IPS-20b (cell line): ENCODE measurements at regions not wholly inside any gene's neighbourhood (a gene's known extent, or its start where the extent isn't known, plus 50 kb on each side); places are given as distances from the start of the nearest gene placed in this dataset.
"Not testable (repeated sequence)": the region's sequence is repeated elsewhere in the genome, so short reads cannot be mapped to it uniquely, and the experiment has no call there.

Source experiments
- H3K27ac ChIP-seq: one replicate; pipeline ENCODE4 v1.5.1; 2013; ENCODE audit warnings: low read length
- H3K27me3 ChIP-seq: 2 replicates; pipeline ENCODE4 v1.6.1; 2013; ENCODE audit warnings: mild to moderate bottlenecking, low read length, inconsistent platforms; ENCODE audit not compliant: insufficient read depth
- H3K36me3 ChIP-seq: 2 replicates; pipeline ENCODE4 v1.6.1; 2013; ENCODE audit warnings: low read depth, mild to moderate bottlenecking, inconsistent platforms, low read length, moderate library complexity; ENCODE audit not compliant: insufficient read depth
- H3K4me1 ChIP-seq: 2 replicates; pipeline ENCODE4 v1.6.1; 2013; ENCODE audit warnings: mild to moderate bottlenecking, control low read depth, inconsistent platforms, low read length, moderate library complexity; ENCODE audit not compliant: insufficient read depth
- H3K4me3 ChIP-seq: 2 replicates; pipeline ENCODE4 v1.5.1; 2013; ENCODE audit warnings: mild to moderate bottlenecking, low read length, inconsistent platforms
- H3K9ac ChIP-seq: 2 replicates; pipeline ENCODE4 v1.6.1; 2013; ENCODE audit warnings: low read depth, mild to moderate bottlenecking, inconsistent platforms, low read length, moderate library complexity
- H3K9me3 ChIP-seq: 2 replicates; pipeline ENCODE4 v1.6.1; 2013; ENCODE audit warnings: mild to moderate bottlenecking, low read depth, low read length, inconsistent platforms; ENCODE audit not compliant: insufficient read depth

GRCh38 chr10:29701306-29701705 lies 66.5 kb upstream of the SVIL start:
- Histone ChIP-seq H3K27me3 (no peaks in the 10 kb centered on the region), H3K36me3 (no peaks in the 10 kb centered on the region), H3K9me3 (no peaks in the 10 kb centered on the region), H3K27ac (no peak overlapping the region), H3K9ac (no peak overlapping the region), H3K4me1 (peaks cover 5% of the 10 kb centered on the region; the same call in 1 of the 2 replicates), H3K4me3 (no peak overlapping the region)

GRCh38 chr10:29699621-29700020 lies 64.8 kb upstream of the SVIL start:
- Histone ChIP-seq H3K27me3 (no peaks in the 10 kb centered on the region), H3K9ac (no peak overlapping the region), H3K4me3 (no peak overlapping the region), H3K4me1 (peaks cover 5% of the 10 kb centered on the region; the same call in 1 of the 2 replicates), H3K27ac (no peak overlapping the region), H3K9me3 (no peaks in the 10 kb centered on the region), H3K36me3 (no peaks in the 10 kb centered on the region)

GRCh38 chr10:29698773-29699490 lies 64.2 kb upstream of the SVIL start:
- Histone ChIP-seq H3K4me3 (no peak overlapping the region), H3K27ac (no peak overlapping the region), H3K4me1 (peaks cover 5% of the 10 kb centered on the region; the same call in 1 of the 2 replicates), H3K9me3 (no peaks in the 10 kb centered on the region), H3K36me3 (no peaks in the 10 kb centered on the region), H3K27me3 (no peaks in the 10 kb centered on the region), H3K9ac (no peak overlapping the region)

- not testable (repeated sequence) for H3K27ac ChIP-seq, H3K4me3 ChIP-seq
Measured at GRCh38 chr10:29696581-29696980, 61.8 kb upstream of the SVIL start.

GRCh38 chr10:29694121-29694520 lies 59.4 kb upstream of the SVIL start:
- Histone ChIP-seq H3K9me3 (no peaks in the 10 kb centered on the region), H3K4me3 (no peak overlapping the region), H3K27ac (no peak overlapping the region), H3K4me1 (peaks cover 16% of the 10 kb centered on the region), H3K36me3 (no peaks in the 10 kb centered on the region), H3K9ac (no peak overlapping the region), H3K27me3 (no peaks in the 10 kb centered on the region)

More at GRCh38 chr10:29696581-29696980, 61.8 kb upstream of the SVIL start:
- not testable (repeated sequence) for H3K36me3 ChIP-seq, H3K27me3 ChIP-seq, H3K9ac ChIP-seq, H3K9me3 ChIP-seq
- H3K4me1 ChIP-seq, result peaks cover 14% of the 10 kb centered on the region

GRCh38 chr10:29692121-29692539 lies 57.4 kb upstream of the SVIL start:
- Histone ChIP-seq H3K27ac (peak overlapping the region; percentile 4), H3K4me1 (peaks cover 33% of the 10 kb centered on the region), H3K9ac (0 out of 2 replicates have a peak overlapping the region, but pooled peaks have one; percentile 15), H3K9me3 (no peaks in the 10 kb centered on the region), H3K27me3 (no peaks in the 10 kb centered on the region), H3K4me3 (no peak overlapping the region), H3K36me3 (no peaks in the 10 kb centered on the region)

- H3K4me3 ChIP-seq, result no peak overlapping the region
Measured at GRCh38 chr10:29691564-29692072, 56.8 kb upstream of the SVIL start.

GRCh38 chr10:29689001-29689400 lies 54.2 kb upstream of the SVIL start:
- Histone ChIP-seq H3K27me3 (no peaks in the 10 kb centered on the region), H3K36me3 (0 out of 2 replicates have a peak, but pooled peaks cover 6% of the 10 kb centered on the region), H3K9ac (peak overlapping the region; percentile 41; the same call in 1 of the 2 replicates), H3K4me3 (no peak overlapping the region), H3K4me1 (peaks cover 44% of the 10 kb centered on the region), H3K27ac (no peak overlapping the region), H3K9me3 (no peaks in the 10 kb centered on the region)

More at GRCh38 chr10:29691564-29692072, 56.8 kb upstream of the SVIL start:
- Histone ChIP-seq H3K36me3 (no peaks in the 10 kb centered on the region), H3K27ac (peak overlapping the region; percentile 4), H3K4me1 (peaks cover 38% of the 10 kb centered on the region), H3K9ac (0 out of 2 replicates have a peak overlapping the region, but pooled peaks have one; percentile 15), H3K27me3 (no peaks in the 10 kb centered on the region), H3K9me3 (no peaks in the 10 kb centered on the region)

- no peak overlapping the region; the same call in 1 of the 2 replicates for H3K9ac ChIP-seq
- 0 out of 2 replicates have a peak, but pooled peaks cover 6% of the 10 kb centered on the region for H3K36me3 ChIP-seq
- H3K4me3 ChIP-seq, result peak overlapping the region; percentile 34; the same call in 1 of the 2 replicates
- H3K4me1 ChIP-seq, result peaks cover 44% of the 10 kb centered on the region
- no peak overlapping the region for H3K27ac ChIP-seq
- H3K9me3 ChIP-seq, result no peaks in the 10 kb centered on the region
- H3K27me3 ChIP-seq, result no peaks in the 10 kb centered on the region
Measured at GRCh38 chr10:29688230-29688661, 53.5 kb upstream of the SVIL start.

- peaks cover 37% of the 10 kb centered on the region for H3K4me1 ChIP-seq
- peak overlapping the region; percentile 22; the same call in 1 of the 2 replicates for H3K9ac ChIP-seq
- H3K4me3 ChIP-seq, result peak overlapping the region; percentile 7; the same call in 1 of the 2 replicates
- no peak overlapping the region for H3K27ac ChIP-seq
- H3K36me3 ChIP-seq, result 0 out of 2 replicates have a peak, but pooled peaks cover 6% of the 10 kb centered on the region
- no peaks in the 10 kb centered on the region for H3K9me3 ChIP-seq
- H3K27me3 ChIP-seq, result no peaks in the 10 kb centered on the region
Measured at GRCh38 chr10:29687421-29688164, 52.8 kb upstream of the SVIL start.

GRCh38 chr10:29685506-29685905 lies 50.7 kb upstream of the SVIL start:
- H3K4me1 ChIP-seq, result peaks cover 28% of the 10 kb centered on the region
- no peaks in the 10 kb centered on the region for H3K27me3 ChIP-seq
- H3K27ac ChIP-seq, result no peak overlapping the region
- 0 out of 2 replicates have a peak, but pooled peaks cover 6% of the 10 kb centered on the region for H3K36me3 ChIP-seq
- H3K9ac ChIP-seq, result no peak overlapping the region
- no peaks in the 10 kb centered on the region for H3K9me3 ChIP-seq
- H3K4me3 ChIP-seq, result no peak overlapping the region
